ENCODE measurements at regions not wholly inside any gene's neighbourhood (a gene's known extent, or its start where the extent isn't known, plus 50 kb on each side); places are given as distances from the start of the nearest gene placed in this dataset.

DNA sequence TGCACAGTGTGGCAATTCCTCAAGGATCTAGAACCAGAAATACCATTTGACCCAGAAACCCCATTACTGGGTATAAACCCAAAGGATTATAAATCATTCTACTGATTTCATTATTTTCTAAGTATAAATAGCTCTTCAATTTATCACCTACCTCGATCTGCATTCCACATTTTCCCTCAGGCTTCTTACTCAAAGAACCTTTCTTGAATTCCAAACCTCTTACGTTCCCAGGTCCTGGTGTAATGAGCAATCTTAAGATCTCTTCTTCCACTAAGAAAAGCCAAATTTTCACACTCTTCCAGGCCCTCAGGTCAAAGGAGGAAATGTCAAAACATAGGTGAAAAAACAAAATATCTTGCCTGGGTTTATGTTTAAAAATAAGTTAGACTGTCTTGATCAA lies 237.3 kb upstream of the GPC6 start:
- Histone ChIP-seq H3K27me3 (ENCODE audit: low read depth) (no peaks in the 10 kb centered on the region), H3K4me3 (no peak overlapping the region), H3K4me1 (no peaks in the 10 kb centered on the region), H3K27ac (replicated peaks) (no peak overlapping the region), H3K9me3 (replicated peaks) (peaks cover 7% of the 10 kb centered on the region), H3K36me3 (no peaks in the 10 kb centered on the region)
- TF ChIP-seq, protein P1, sequence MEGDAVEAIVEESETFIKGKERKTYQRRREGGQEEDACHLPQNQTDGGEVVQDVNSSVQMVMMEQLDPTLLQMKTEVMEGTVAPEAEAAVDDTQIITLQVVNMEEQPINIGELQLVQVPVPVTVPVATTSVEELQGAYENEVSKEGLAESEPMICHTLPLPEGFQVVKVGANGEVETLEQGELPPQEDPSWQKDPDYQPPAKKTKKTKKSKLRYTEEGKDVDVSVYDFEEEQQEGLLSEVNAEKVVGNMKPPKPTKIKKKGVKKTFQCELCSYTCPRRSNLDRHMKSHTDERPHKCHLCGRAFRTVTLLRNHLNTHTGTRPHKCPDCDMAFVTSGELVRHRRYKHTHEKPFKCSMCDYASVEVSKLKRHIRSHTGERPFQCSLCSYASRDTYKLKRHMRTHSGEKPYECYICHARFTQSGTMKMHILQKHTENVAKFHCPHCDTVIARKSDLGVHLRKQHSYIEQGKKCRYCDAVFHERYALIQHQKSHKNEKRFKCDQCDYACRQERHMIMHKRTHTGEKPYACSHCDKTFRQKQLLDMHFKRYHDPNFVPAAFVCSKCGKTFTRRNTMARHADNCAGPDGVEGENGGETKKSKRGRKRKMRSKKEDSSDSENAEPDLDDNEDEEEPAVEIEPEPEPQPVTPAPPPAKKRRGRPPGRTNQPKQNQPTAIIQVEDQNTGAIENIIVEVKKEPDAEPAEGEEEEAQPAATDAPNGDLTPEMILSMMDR (IDR thresholded peaks at IDR 0.05; ENCODE audit: borderline replicate concordance), result no peak
- DNase-seq, result no peak
- intact Hi-C loops (cut with micrococcal nuclease), result no loop called here

DNA sequence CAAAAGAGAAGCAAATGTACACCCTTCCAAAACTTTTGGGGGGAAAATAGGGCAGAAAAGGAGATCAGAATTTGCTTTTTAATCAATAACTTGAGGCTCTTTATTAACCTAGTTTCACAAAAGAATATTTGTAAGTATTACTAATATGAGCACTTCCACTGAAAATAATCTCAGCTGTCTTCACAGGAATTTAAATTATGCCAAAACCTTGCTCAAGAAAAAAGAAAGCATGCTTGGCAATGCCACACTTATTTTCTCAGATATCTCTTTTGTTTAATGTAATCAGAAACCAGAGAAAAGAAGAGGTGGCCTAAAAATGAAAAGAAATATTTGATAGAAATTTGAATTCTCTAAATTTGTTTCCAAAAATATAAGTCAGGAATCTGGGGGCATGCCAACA lies 234.9 kb upstream of the GPC6 start:
- Histone ChIP-seq H3K9me3 (replicated peaks) (peaks cover 14% of the 10 kb centered on the region), H3K27ac (replicated peaks) (no peak overlapping the region), H3K4me1 (no peaks in the 10 kb centered on the region), H3K27me3 (ENCODE audit: low read depth) (no peaks in the 10 kb centered on the region), H3K4me3 (no peak overlapping the region), H3K36me3 (no peaks in the 10 kb centered on the region)
- no peak for DNase-seq
- TF ChIP-seq, protein P1 (IDR thresholded peaks at IDR 0.05; ENCODE audit: borderline replicate concordance), result no peak
- intact Hi-C loops (cut with micrococcal nuclease), result no loop called here

DNA sequence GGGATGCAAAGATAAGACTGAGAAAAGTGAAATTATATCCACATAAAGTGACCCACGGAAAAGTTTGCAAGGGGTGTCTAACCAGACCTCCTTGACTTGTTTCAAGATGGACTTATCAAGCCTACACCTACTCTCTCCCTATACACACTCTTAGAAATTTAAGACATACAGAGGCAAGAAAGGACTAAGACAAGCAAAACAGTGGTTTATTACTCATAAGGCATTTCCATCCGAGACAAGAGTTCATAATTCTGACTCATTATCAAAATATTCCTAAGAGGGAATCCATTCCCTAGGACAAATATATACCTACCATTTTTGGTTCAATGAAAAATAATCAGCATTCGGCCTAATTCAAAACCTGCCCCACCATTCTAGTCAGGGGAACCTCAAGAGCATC lies 232.6 kb upstream of the GPC6 start:
- no peak overlapping the region for H3K27ac ChIP-seq (replicated peaks)
- H3K9me3 ChIP-seq (replicated peaks), result peaks cover 11% of the 10 kb centered on the region
- no peaks in the 10 kb centered on the region for H3K27me3 ChIP-seq (ENCODE audit: low read depth)
- no peak overlapping the region for H3K4me3 ChIP-seq
- TF ChIP-seq, protein P1 (IDR thresholded peaks at IDR 0.05; ENCODE audit: borderline replicate concordance), result no peak
- intact Hi-C loops (cut with micrococcal nuclease), result no loop called here
- H3K36me3 ChIP-seq, result no peaks in the 10 kb centered on the region
- H3K4me1 ChIP-seq, result no peaks in the 10 kb centered on the region
- DNase-seq, result no peak

DNA sequence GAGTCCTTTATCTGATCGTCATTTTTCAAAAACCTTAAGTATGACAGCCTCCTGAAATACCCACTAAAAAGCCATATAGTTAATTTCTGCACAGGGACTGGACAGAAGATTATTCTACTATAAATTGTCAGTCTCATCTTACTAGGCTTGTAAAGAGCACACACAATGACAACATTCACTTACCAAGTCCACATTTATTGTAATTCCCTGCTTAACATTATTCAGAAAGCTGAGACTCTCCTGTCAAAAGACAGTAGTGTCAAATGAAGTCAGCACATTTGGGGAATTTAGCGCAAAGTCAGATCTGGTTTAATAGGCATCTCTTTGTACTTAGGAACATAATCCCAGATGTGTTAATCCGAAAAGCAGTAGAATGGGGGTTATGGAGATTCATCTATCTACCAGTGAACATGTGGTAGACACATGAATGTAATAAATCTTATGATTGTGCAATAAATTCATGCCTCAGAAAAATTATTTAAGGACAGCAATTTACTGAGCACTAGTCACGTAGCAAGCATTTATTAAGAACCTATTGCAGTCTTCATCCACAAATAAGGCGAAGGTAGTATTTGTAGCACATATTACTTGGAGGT lies 224.6 kb upstream of the GPC6 start:
- peaks cover 17% of the 10 kb centered on the region for H3K9me3 ChIP-seq (replicated peaks)
- H3K36me3 ChIP-seq, result no peaks in the 10 kb centered on the region
- H3K27ac ChIP-seq (replicated peaks), result no peak overlapping the region
- H3K4me1 ChIP-seq, result no peaks in the 10 kb centered on the region
- no peaks in the 10 kb centered on the region for H3K27me3 ChIP-seq (ENCODE audit: low read depth)
- intact Hi-C loops (cut with micrococcal nuclease), result no loop called here
- DNase-seq, result no peak
- TF ChIP-seq, protein P1 (IDR thresholded peaks at IDR 0.05; ENCODE audit: borderline replicate concordance), result no peak
- H3K4me3 ChIP-seq, result no peak overlapping the region

DNA sequence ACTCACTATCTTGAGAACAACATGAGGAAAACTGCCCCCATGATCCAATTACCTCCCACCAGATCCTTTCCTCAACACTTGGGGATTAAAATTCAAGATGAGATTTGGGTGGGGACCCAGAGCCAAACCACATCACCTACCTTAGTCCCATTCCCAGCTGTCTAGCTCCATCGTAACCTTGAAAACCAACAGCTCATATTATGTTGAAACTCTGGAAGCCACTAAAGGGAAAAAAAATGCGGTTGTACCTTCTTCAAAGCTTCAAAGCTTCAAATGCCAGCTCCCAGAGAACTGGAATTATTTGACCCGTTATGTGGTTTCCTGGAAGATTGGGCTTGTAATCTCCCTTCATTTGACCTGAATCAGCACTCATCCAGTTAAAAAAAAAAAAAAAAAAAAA lies 223.1 kb upstream of the GPC6 start:
- Histone ChIP-seq H3K9me3 (replicated peaks) (peaks cover 33% of the 10 kb centered on the region), H3K4me3 (no peak overlapping the region), H3K27me3 (ENCODE audit: low read depth) (no peaks in the 10 kb centered on the region), H3K36me3 (no peaks in the 10 kb centered on the region), H3K27ac (replicated peaks) (no peak overlapping the region), H3K4me1 (no peaks in the 10 kb centered on the region)
- TF ChIP-seq, protein P1 (IDR thresholded peaks at IDR 0.05; ENCODE audit: borderline replicate concordance), result no peak
- intact Hi-C loops (cut with micrococcal nuclease), result no loop called here
- DNase-seq, result no peak
